BE2C (cell line): ENCODE measurements at regions not wholly inside any gene's neighbourhood (a gene's known extent, or its start where the extent isn't known, plus 50 kb on each side); places are given as distances from the start of the nearest gene placed in this dataset.

ENCODE experiments used
- DNase-seq: peaks from one replicate; pipeline ENCODE4 v3.0.0-alpha.2; 2020
- H3K27me3 ChIP-seq: fragments of 250-450 bp; sonication (Bioruptor Pico); 2 replicates; pipeline ENCODE4 v1.5.1; 2020; ENCODE audit warnings: mild to moderate bottlenecking
- H3K36me3 ChIP-seq: fragments of 250-450 bp; sonication (Bioruptor Pico); 2 replicates; pipeline ENCODE4 v1.5.1; 2020; ENCODE audit warnings: mild to moderate bottlenecking
- H3K4me1 ChIP-seq: fragments of 250-450 bp; sonication (Bioruptor Pico); 2 replicates; pipeline ENCODE4 v1.5.1; 2020
- H3K4me3 ChIP-seq: 2 replicates; pipeline ENCODE4 v1.5.1; 2011; ENCODE audit warnings: low read depth, low read length
- H3K9me3 ChIP-seq: fragments of 250-450 bp; sonication (Bioruptor Pico); 2 replicates; pipeline ENCODE4 v1.5.1; 2020
- CTCF ChIP-seq: IDR thresholded peaks from 2 replicates; pipeline ENCODE4 v1.5.1; 2012; ENCODE audit warnings: mild to moderate bottlenecking, low read depth, low read length

- DNase-seq: no peak
- TF ChIP-seq CTCF: no peak
- H3K27me3 ChIP-seq: no peaks in the 10 kb centered on the region
- H3K9me3 ChIP-seq: no peaks in the 10 kb centered on the region
- no peak overlapping the region for H3K4me3 ChIP-seq
- H3K4me1 ChIP-seq: no peaks in the 10 kb centered on the region
- H3K36me3 ChIP-seq: no peaks in the 10 kb centered on the region
Measured at GRCh38 chr2:180279581-180279980, 272.5 kb upstream of the CWC22 start.

DNA sequence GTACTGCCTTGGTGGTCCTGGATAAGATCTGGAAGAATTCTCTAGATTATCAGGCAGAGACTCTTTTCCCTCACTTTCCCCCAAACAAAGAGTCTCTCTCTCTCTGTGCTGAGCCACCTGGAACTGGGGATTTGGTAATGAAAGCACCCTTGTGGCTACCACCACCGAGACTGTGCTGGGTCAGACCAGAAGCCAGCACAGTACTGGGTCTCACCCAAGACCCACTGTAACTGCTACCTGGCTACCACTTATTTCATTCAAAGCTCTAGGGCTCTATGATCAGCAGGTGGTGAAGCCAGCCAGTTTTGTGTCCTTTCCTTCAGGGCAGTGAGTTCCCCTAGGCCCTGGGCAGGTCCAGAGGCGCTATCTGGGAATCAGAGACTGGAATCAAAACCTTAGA, 269.6 kb upstream of the CWC22 start:
- TF ChIP-seq CTCF: no peak
- Histone ChIP-seq H3K4me1 (no peaks in the 10 kb centered on the region), H3K27me3 (no peaks in the 10 kb centered on the region), H3K9me3 (no peaks in the 10 kb centered on the region), H3K36me3 (no peaks in the 10 kb centered on the region), H3K4me3 (no peak overlapping the region)
- no peak for DNase-seq

DNA sequence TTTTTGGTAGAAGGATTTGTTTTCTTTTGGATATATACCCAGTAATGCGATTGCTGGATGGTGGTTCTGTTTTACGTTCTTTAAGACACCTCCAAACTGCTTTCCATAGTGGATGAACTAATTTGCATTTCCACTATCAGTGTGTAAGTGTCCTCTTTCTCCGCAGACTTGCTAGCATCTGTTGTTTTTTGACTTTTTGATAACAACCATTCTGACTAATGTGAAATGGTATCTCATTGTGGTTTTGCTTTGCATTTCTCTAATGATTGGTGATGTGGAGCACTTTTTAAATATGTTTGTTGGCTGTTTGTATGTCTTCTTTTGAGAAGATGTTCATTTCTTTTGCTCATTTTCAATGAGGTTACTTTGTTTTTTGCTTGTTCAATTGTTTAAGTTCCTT, 260.9 kb upstream of the CWC22 start:
- H3K36me3 ChIP-seq: no peaks in the 10 kb centered on the region
- H3K9me3 ChIP-seq: no peaks in the 10 kb centered on the region
- H3K4me1 ChIP-seq: no peaks in the 10 kb centered on the region
- DNase-seq: no peak
- H3K4me3 ChIP-seq: no peak overlapping the region
- no peak for TF ChIP-seq CTCF
- H3K27me3 ChIP-seq: no peaks in the 10 kb centered on the region

- Histone ChIP-seq H3K9me3 (no peaks in the 10 kb centered on the region), H3K4me1 (no peaks in the 10 kb centered on the region), H3K27me3 (no peaks in the 10 kb centered on the region), H3K4me3 (no peak overlapping the region), H3K36me3 (no peaks in the 10 kb centered on the region)
- no peak for TF ChIP-seq CTCF
- no peak for DNase-seq
Measured at GRCh38 chr2:180261976-180262375, 254.9 kb upstream of the CWC22 start.

- Histone ChIP-seq H3K4me3 (no peak overlapping the region), H3K36me3 (no peaks in the 10 kb centered on the region), H3K4me1 (no peaks in the 10 kb centered on the region), H3K9me3 (no peaks in the 10 kb centered on the region), H3K27me3 (no peaks in the 10 kb centered on the region)
- no peak for DNase-seq
- no peak for TF ChIP-seq CTCF
Measured at GRCh38 chr2:180258579-180258978, 251.5 kb upstream of the CWC22 start.

- DNase-seq: no peak
- H3K9me3 ChIP-seq: no peaks in the 10 kb centered on the region
- no peaks in the 10 kb centered on the region for H3K36me3 ChIP-seq
- TF ChIP-seq CTCF: no peak
- no peak overlapping the region for H3K4me3 ChIP-seq
- H3K27me3 ChIP-seq: no peaks in the 10 kb centered on the region
- no peaks in the 10 kb centered on the region for H3K4me1 ChIP-seq
Measured at GRCh38 chr2:180258041-180258537, 251.0 kb upstream of the CWC22 start.
